Upper lobe of left lung (tissue), 6 donors: ENCODE measurements at regions not wholly inside any gene's neighbourhood (a gene's known extent, or its start where the extent isn't known, plus 50 kb on each side); places are given as distances from the start of the nearest gene placed in this dataset.

ENCODE experiments used
- ATAC-seq, 2 donors: fragments of 200-7000 bp; cut with Tn5 transposase; one replicate each; pipeline ENCODE4 v1.9.1; 2022; ENCODE audit warnings: mild to moderate bottlenecking in 2 of 2, moderate library complexity in 2 of 2; ENCODE audit not compliant: low FRiP score in 2 of 2
- DNase-seq, 2 donors: peaks; one replicate each; pipeline ENCODE4 v3.0.0-alpha.2; 2019 to 2020
- H3K27ac ChIP-seq, 4 donors: fragments of 200-600 bp; sonication (generic); one replicate each; pipeline ENCODE4 v1.5.1; 2016 to 2019
- H3K27me3 ChIP-seq, 4 donors: fragments of 200-600 bp; sonication (generic); one replicate each; pipeline ENCODE4 v1.5.1; 2017 to 2019
- H3K36me3 ChIP-seq, 4 donors: fragments of 200-600 bp; sonication (generic); one replicate each; pipeline ENCODE4 v1.5.1; 2016 to 2019
- H3K4me1 ChIP-seq, 4 donors: fragments of 200-600 bp; sonication (generic); one replicate each; pipeline ENCODE4 v1.5.1; 2018 to 2019
- H3K4me3 ChIP-seq, 4 donors: fragments of 200-600 bp; sonication (generic); one replicate each; pipeline ENCODE4 v1.5.1; 2017 to 2019; ENCODE audit warnings: mild to moderate bottlenecking in 2 of 4, moderate library complexity in 1 of 4
- H3K9me3 ChIP-seq, 4 donors: fragments of 200-600 bp; sonication (generic); one replicate each; pipeline ENCODE4 v1.5.1; 2018 to 2019
- CTCF ChIP-seq, 6 experiments: fragments of 450-650 bp in 4 of 6; fragments of 200-600 bp in 2 of 6; sonication (generic) in 2 of 6; IDR thresholded peaks; one replicate each; pipeline ENCODE4 v1.5.1; 2016 to 2019; ENCODE audit warnings: antibody characterized with exemption in 6 of 6
- EP300 ChIP-seq, 4 donors: sonication (generic); formaldehyde crosslinking; IDR thresholded peaks; one replicate each; pipeline ENCODE4 v1.5.1; 2017; ENCODE audit warnings: antibody characterized with exemption in 4 of 4, control low read depth in 2 of 4
- POLR2A ChIP-seq, 4 donors: fragments of 450-650 bp; IDR thresholded peaks; one replicate each; pipeline ENCODE4 v1.5.1; 2016 to 2017; ENCODE audit warnings: antibody characterized with exemption in 4 of 4, mild to moderate bottlenecking in 2 of 4
- POLR2AphosphoS5 ChIP-seq, 2 donors: sonication (generic); formaldehyde crosslinking; IDR thresholded peaks; one replicate each; pipeline ENCODE4 v1.5.1; 2017; ENCODE audit warnings: antibody characterized with exemption in 2 of 2
- WGBS, 2 donors: methylation state at CpG; one replicate each; pipeline ENCODE4 v1.1.5; 2017 to 2018; 5-methylcytosine and 5-hydroxymethylcytosine counted together
- donor health status: DM: no; HTN: no; CAD: no; lungs with moderate emphysema.
- donor health status: DM: no; HTN: yes; CAD: no; lungs with severe emphysema.

DNA sequence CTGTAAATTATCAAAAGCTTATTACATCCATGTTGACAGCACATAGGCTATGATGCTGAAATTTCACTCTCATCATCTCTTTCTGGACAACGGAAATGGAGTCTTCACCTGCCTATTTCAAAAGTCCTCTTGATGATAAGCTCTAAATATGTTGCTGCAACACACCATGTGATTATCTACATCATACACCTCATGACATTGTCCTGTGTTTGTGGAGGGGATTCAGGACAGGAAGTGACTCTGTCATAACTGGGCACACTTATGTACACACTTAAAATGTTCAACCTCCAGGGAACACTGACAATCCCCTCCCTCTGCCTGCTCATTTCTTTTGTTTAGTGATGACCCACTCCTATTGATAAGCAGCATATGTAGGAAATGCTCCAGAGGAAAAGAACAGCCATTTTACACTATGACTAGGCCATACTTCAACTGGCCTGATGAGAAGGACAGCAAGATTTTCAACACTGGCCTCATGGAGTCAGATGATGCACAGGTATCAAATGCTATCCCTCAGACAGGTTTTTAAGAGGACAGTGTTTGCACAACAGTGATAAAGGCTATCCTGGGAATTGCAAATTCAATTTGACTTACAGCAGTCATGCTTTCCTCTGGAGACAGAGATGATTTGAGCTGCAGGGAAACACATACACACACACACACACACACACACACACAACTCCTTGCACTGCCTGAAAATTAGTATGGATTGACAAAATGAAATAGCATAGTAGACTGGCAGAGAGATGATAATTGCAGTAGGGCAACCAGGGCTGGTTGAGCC is 163.3 kb upstream of the RASGEF1B start:
- Histone ChIP-seq H3K27ac (no peak overlapping the region), H3K4me1 (peaks cover 0 to 3% (median 1%) of the 10 kb centered on the region in 4 donors), H3K27me3 (no peaks in the 10 kb centered on the region), H3K9me3 (no peaks in the 10 kb centered on the region), H3K36me3 (no peaks in the 10 kb centered on the region), H3K4me3 (no peak overlapping the region)
- ATAC-seq: no peak
- TF ChIP-seq POLR2A (IDR thresholded peaks at IDR 0.05) (no peak), EP300 (IDR thresholded peaks at IDR 0.05) (peak in 1 of 4 donors; percentile 33), POLR2AphosphoS5 (IDR thresholded peaks at IDR 0.05) (no peak), CTCF (IDR thresholded peaks at IDR 0.05) (no peak)
- WGBS, 2 donors: 95 to 96% methylated on average over 1 of the region's 1 CpG
- no peak for DNase-seq

DNA sequence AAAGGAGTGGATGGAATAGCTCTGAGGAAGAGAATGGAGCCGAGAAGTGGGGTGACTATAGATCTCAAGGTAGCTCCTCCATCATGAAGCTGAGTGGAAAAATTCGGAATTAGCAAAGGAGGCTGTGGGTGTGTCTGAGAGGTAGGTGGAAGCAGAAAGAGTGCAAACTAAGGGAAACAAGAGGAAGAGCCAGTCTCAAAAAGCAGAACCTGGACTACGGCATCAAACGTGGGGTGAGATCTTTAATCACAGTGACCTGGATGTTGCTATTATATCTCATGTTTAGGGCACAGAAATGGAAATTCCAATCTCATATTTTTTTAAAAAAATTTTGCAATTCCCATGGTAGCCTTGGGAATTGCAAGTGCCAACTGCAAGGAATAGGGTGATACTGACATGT is 162.5 kb upstream of the RASGEF1B start:
- ATAC-seq: no peak
- WGBS, 2 donors: 84 to 85% methylated on average over 4 of the region's 4 CpGs

DNA sequence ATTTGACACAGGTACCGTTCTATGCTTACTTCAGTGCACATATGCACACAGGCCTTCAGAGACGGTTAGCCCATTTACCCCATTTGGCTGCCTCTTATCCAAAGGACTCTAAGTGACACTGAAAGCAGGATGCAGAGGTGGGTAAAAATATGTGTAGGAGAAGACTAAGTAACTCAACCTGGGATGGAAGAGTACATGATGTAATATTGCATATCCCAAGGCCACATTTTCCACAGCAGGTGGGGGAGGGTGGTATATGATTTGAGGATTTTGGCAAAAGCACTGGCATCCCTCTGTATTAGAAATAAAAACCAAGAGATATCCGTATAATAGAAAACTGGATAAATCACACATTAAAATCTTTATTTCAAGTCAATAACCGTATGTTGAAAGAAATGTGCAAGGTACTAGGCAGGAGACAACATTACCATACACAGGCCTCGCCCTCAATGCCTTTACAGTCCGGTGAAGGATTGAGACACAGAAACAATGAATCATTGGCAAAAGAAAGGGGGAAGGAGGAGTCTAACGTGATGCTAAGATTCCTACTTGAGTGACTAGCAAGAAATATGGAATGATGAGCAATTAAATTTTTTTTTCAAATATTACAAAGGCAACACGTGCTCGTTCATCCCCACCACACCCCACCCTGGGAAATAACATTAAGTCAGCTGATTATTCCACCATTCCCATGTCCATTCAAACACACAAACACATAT is 161.0 kb upstream of the RASGEF1B start:
- Histone ChIP-seq H3K27ac (no peak overlapping the region), H3K4me3 (no peak overlapping the region), H3K27me3 (no peaks in the 10 kb centered on the region), H3K4me1 (peaks cover 0 to 3% (median 1%) of the 10 kb centered on the region in 4 donors), H3K9me3 (no peaks in the 10 kb centered on the region), H3K36me3 (no peaks in the 10 kb centered on the region)
- no peak for DNase-seq
- no peak for TF ChIP-seq CTCF (IDR thresholded peaks at IDR 0.05)
- TF ChIP-seq EP300 (IDR thresholded peaks at IDR 0.05): no peak
- TF ChIP-seq POLR2A (IDR thresholded peaks at IDR 0.05): no peak
- TF ChIP-seq POLR2AphosphoS5 (IDR thresholded peaks at IDR 0.05): no peak
- peak in 1 of 2 donors; percentile 57 for ATAC-seq
- WGBS, 2 donors: 67% methylated on average over 9 of the region's 9 CpGs

More for the DNA sequence above, 162.5 kb upstream of the RASGEF1B start:
- H3K9me3 ChIP-seq: no peaks in the 10 kb centered on the region
- H3K4me1 ChIP-seq: peaks cover 0 to 3% (median 1%) of the 10 kb centered on the region in 4 donors
- no peak overlapping the region for H3K4me3 ChIP-seq
- TF ChIP-seq EP300 (IDR thresholded peaks at IDR 0.05) (no peak), POLR2AphosphoS5 (IDR thresholded peaks at IDR 0.05) (no peak), CTCF (IDR thresholded peaks at IDR 0.05) (no peak), POLR2A (IDR thresholded peaks at IDR 0.05) (no peak)
- H3K27ac ChIP-seq: no peak overlapping the region
- H3K36me3 ChIP-seq: no peaks in the 10 kb centered on the region
- no peaks in the 10 kb centered on the region for H3K27me3 ChIP-seq
- DNase-seq: no peak

- peak in 1 of 2 donors; percentile 13 for TF ChIP-seq POLR2AphosphoS5 (IDR thresholded peaks at IDR 0.05)
- TF ChIP-seq EP300 (IDR thresholded peaks at IDR 0.05): no peak
- no peak for TF ChIP-seq CTCF (IDR thresholded peaks at IDR 0.05)
- TF ChIP-seq POLR2A (IDR thresholded peaks at IDR 0.05): no peak
- no peaks in the 10 kb centered on the region for H3K27me3 ChIP-seq
- WGBS, 2 donors: 51 to 77% methylated on average over 4 of the region's 4 CpGs
- peaks cover 0 to 3% (median 1%) of the 10 kb centered on the region in 4 donors for H3K4me1 ChIP-seq
- H3K4me3 ChIP-seq: no peak overlapping the region
- peak in 1 of 2 donors; percentile 92 for ATAC-seq
- DNase-seq: no peak
- no peaks in the 10 kb centered on the region for H3K36me3 ChIP-seq
- no peaks in the 10 kb centered on the region for H3K9me3 ChIP-seq
- H3K27ac ChIP-seq: no peak overlapping the region
Measured at GRCh38 chr4:81631958-81632441, 160.3 kb upstream of the RASGEF1B start.
